CD14-positive monocyte (primary cell): ENCODE measurements at regions not wholly inside any gene's neighbourhood (a gene's known extent, or its start where the extent isn't known, plus 50 kb on each side); places are given as distances from the start of the nearest gene placed in this dataset.
A peak's percentile ranks its signal among the peaks of the same experiment; 100 is the strongest.

ENCODE experiments used
- DNase-seq, 3 donors: peaks; one replicate each; pipeline ENCODE4 v3.0.0-alpha.2; 2011 to 2022
- H2AFZ ChIP-seq: 2 replicates; pipeline ENCODE4 v1.6.0; 2012; ENCODE audit warnings: mild to moderate bottlenecking, low read depth, low read length, inconsistent platforms; ENCODE audit not compliant: insufficient read depth, poor library complexity, severe bottlenecking
- H3K27ac ChIP-seq, 2 donors: 1 replicate in 1 of 2; 2 replicates in 1 of 2; pipeline ENCODE4 v1.5.1; 2012 to 2013; ENCODE audit warnings: low read length in 2 of 2, control low read depth in 1 of 2, inconsistent platforms in 1 of 2, low read depth in 1 of 2, mild to moderate bottlenecking in 1 of 2
- H3K27me3 ChIP-seq, 2 donors: one replicate each; pipeline versions ENCODE4 v1.6.0 to v1.6.1; 2011 to 2013; ENCODE audit warnings: low read length in 2 of 2; ENCODE audit not compliant: control insufficient read depth in 2 of 2, insufficient read depth in 2 of 2
- H3K36me3 ChIP-seq, 2 donors: replicated peaks in 1 of 2; 1 replicate in 1 of 2; 2 replicates in 1 of 2; pipeline versions ENCODE4 v1.5.1 to v1.6.1; 2012 to 2013; ENCODE audit warnings: low read length in 2 of 2, control low read depth in 1 of 2, inconsistent platforms in 1 of 2, mild to moderate bottlenecking in 1 of 2; ENCODE audit not compliant: insufficient read depth in 2 of 2, control insufficient read depth in 1 of 2
- H3K4me1 ChIP-seq, 2 donors: 1 replicate in 1 of 2; 2 replicates in 1 of 2; pipeline versions ENCODE4 v1.5.1 to v1.6.1; 2012 to 2013; ENCODE audit warnings: low read length in 2 of 2, control low read depth in 1 of 2, inconsistent platforms in 1 of 2, mild to moderate bottlenecking in 1 of 2, moderate library complexity in 1 of 2; ENCODE audit not compliant: insufficient read depth in 2 of 2, control insufficient read depth in 1 of 2
- H3K4me2 ChIP-seq: replicated peaks from 2 replicates; pipeline ENCODE3; 2012; ENCODE audit warnings: low read length, moderate library complexity, mild to moderate bottlenecking; ENCODE audit not compliant: poor library complexity, severe bottlenecking; ENCODE audit errors: extremely low read depth
- H3K4me3 ChIP-seq, 3 experiments: fragments of 200-600 bp in 1 of 3; sonication (generic) in 1 of 3; replicated peaks in 1 of 3; 1 replicate in 2 of 3; 2 replicates in 1 of 3; pipeline ENCODE4 v1.5.1; 2011 to 2013; ENCODE audit warnings: low read length in 3 of 3, mild to moderate bottlenecking in 3 of 3, control low read depth in 2 of 3, low read depth in 2 of 3, inconsistent platforms in 1 of 3, moderate library complexity in 1 of 3
- H3K79me2 ChIP-seq: 2 replicates; pipeline ENCODE4 v1.6.0; 2012; ENCODE audit warnings: mild to moderate bottlenecking, control low read depth, inconsistent platforms, low read length, moderate library complexity; ENCODE audit not compliant: insufficient read depth
- H3K9ac ChIP-seq: 2 replicates; pipeline ENCODE4 v1.6.0; 2017; ENCODE audit warnings: low read length, mild to moderate bottlenecking; ENCODE audit not compliant: insufficient read depth, poor library complexity, severe bottlenecking
- H3K9me3 ChIP-seq, 2 donors: replicated peaks in 1 of 2; 1 replicate in 1 of 2; 2 replicates in 1 of 2; pipeline versions ENCODE4 v1.5.1 to v1.6.1; 2012 to 2013; ENCODE audit warnings: low read length in 2 of 2, control low read depth in 1 of 2; ENCODE audit not compliant: control insufficient read depth in 1 of 2, insufficient read depth in 1 of 2
- H4K20me1 ChIP-seq: 2 replicates; pipeline ENCODE4 v1.6.0; 2012; ENCODE audit warnings: mild to moderate bottlenecking, low read length, control low read depth, moderate library complexity; ENCODE audit not compliant: insufficient read depth
- H3K27ac Mint-ChIP-seq, 7 donors: one replicate each; pipeline ENCODE4 v1.8.0; 2020; ENCODE audit warnings: mild to moderate bottlenecking in 7 of 7, mixed read lengths in 7 of 7, moderate library complexity in 6 of 7, inconsistent platforms in 2 of 7
- H3K27me3 Mint-ChIP-seq, 3 donors: one replicate each; pipeline ENCODE4 v1.8.0; 2021 to 2022; ENCODE audit warnings: low read depth in 3 of 3, mild to moderate bottlenecking in 3 of 3, mixed read lengths in 3 of 3, moderate library complexity in 3 of 3, inconsistent platforms in 1 of 3
- H3K36me3 Mint-ChIP-seq, 2 donors: one replicate each; pipeline ENCODE4 v1.8.0; 2020; ENCODE audit warnings: mixed read lengths in 2 of 2, inconsistent platforms in 1 of 2, mild to moderate bottlenecking in 1 of 2
- H3K4me1 Mint-ChIP-seq: one replicate; pipeline ENCODE4 v1.8.0; 2020; ENCODE audit warnings: mild to moderate bottlenecking, mixed read lengths
- H3K4me3 Mint-ChIP-seq, 2 donors: one replicate each; pipeline ENCODE4 v1.8.0; 2020; ENCODE audit warnings: mild to moderate bottlenecking in 2 of 2, mixed read lengths in 2 of 2, moderate library complexity in 1 of 2
- H3K9me3 Mint-ChIP-seq, 7 donors: one replicate each; pipeline ENCODE4 v1.8.0; 2020 to 2022; ENCODE audit warnings: mixed read lengths in 7 of 7, mild to moderate bottlenecking in 6 of 7, moderate library complexity in 6 of 7, inconsistent platforms in 2 of 7
- CTCF ChIP-seq: fragments of 200-600 bp; IDR thresholded peaks from one replicate; pipeline ENCODE4 v1.8.0; 2022; ENCODE audit warnings: antibody characterized with exemption, mild to moderate bottlenecking
- WGBS: methylation state at CpG from one replicate; pipeline ENCODE4 v1.1.5; 2013; ENCODE audit warnings: missing lambda C conversion rate; ENCODE audit not compliant: insufficient coverage; 5-methylcytosine and 5-hydroxymethylcytosine counted together
- intact Hi-C, 2 donors: fragments of 100-400 bp; cut with micrococcal nuclease; formaldehyde crosslinking; loops; one replicate each; pipeline versions ENCODE4 v1.15.0 to v1.15.1; 2023

- Histone ChIP-seq H3K36me3 (no peaks in the 10 kb centered on the region), H3K9me3 (no peaks in the 10 kb centered on the region), H3K79me2 (no peaks in the 10 kb centered on the region), H3K4me3 (no peak overlapping the region), H3K9ac (no peak overlapping the region), H3K27ac (no peak overlapping the region), H3K4me1 (no peaks in the 10 kb centered on the region), H2AFZ (no peak overlapping the region), H3K27me3 (no peaks in the 10 kb centered on the region), H3K4me2 (no peak overlapping the region), H4K20me1 (no peaks in the 10 kb centered on the region)
- Mint-ChIP-seq H3K4me3 (no peak overlapping the region), H3K27me3 (peaks cover 1 to 4% (median 2%) of the 10 kb centered on the region in 3 donors), H3K36me3 (no peaks in the 10 kb centered on the region), H3K4me1 (no peaks in the 10 kb centered on the region), H3K9me3 (peaks cover 0 to 3% (median 0%) of the 10 kb centered on the region in 7 donors), H3K27ac (no peak overlapping the region)
- TF ChIP-seq CTCF = no peak
- intact Hi-C loops = no loop called here
- DNase-seq = no peak
- WGBS = 76% methylated on average over 5 of the region's 6 CpGs
Measured at GRCh38 chr7:156172638-156173037, 360.4 kb upstream of the SHH start.

- no peak for TF ChIP-seq CTCF
- peak overlapping the region in 1 of 2 donors; percentile 34 for H3K4me3 Mint-ChIP-seq
- no peak overlapping the region for H3K4me3 ChIP-seq
- H3K36me3 ChIP-seq = no peaks in the 10 kb centered on the region
- no peak overlapping the region for H3K9ac ChIP-seq
- H3K4me1 Mint-ChIP-seq = no peaks in the 10 kb centered on the region
- H2AFZ ChIP-seq = no peak overlapping the region
- no peaks in the 10 kb centered on the region for H3K27me3 ChIP-seq
- H3K79me2 ChIP-seq = no peaks in the 10 kb centered on the region
- H3K27me3 Mint-ChIP-seq = peaks cover 1 to 2% (median 1%) of the 10 kb centered on the region in 3 donors
- H3K27ac ChIP-seq = no peak overlapping the region
- no peak for DNase-seq
- intact Hi-C loops = no loop called here
- H3K9me3 Mint-ChIP-seq = peaks cover 0 to 3% (median 0%) of the 10 kb centered on the region in 7 donors
- H3K9me3 ChIP-seq = no peaks in the 10 kb centered on the region
- H3K27ac Mint-ChIP-seq = no peak overlapping the region
- H3K36me3 Mint-ChIP-seq = no peaks in the 10 kb centered on the region
- H3K4me2 ChIP-seq = no peak overlapping the region
- no peaks in the 10 kb centered on the region for H3K4me1 ChIP-seq
- no peaks in the 10 kb centered on the region for H4K20me1 ChIP-seq
- 80% methylated on average over 21 of the region's 32 CpGs for WGBS
Measured at GRCh38 chr7:156169474-156170370, 357.5 kb upstream of the SHH start.
